GM18498 (cell line): ENCODE measurements at regions not wholly inside any gene's neighbourhood (a gene's known extent, or its start where the extent isn't known, plus 50 kb on each side); places are given as distances from the start of the nearest gene placed in this dataset.

Experiments used
- ATAC-seq: cut with Tn5 transposase; IDR thresholded peaks from one replicate; pipeline ENCODE4 v1.9.1; 2021; ENCODE audit warnings: mild to moderate bottlenecking, moderate library complexity; ENCODE audit not compliant: unreplicated experiment

DNA sequence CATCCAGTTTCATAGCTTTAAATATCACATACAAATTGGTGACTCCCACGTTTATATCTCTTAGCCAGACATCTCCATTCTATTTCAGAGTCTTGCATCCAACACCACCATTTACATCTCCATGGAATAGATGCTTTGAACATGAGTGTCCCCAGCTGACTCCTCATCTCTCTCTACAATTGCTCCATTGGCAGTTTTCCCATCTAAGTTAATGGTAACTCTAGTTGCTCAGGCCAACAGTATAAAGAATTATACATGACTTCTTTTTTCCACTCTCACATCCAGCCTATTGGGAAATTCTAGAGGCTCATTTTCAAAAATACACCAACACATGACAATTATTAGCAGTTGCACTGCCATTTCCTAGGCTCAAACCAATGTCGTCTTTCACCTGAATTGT lies 388.2 kb downstream of the STIM2 start:
- ATAC-seq = no peak

DNA sequence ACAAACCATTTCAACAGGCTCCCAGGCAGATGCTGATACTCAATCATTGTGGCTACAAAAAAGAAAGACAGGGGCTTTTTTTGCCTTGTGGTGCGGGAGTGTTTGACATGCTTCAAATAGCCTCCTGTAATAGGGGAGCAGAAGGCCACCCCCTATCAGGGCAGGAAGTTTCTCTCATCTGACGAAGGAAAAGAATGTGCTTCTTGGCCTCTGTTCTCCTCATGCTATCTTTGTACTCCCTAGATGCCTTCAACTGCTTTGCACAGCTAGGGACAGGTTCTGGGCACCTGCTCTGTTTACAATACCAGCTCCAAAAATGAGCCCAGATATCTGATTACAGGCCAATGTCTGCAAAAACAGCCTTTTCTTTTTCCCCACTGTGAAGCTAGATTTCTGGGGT lies 391.1 kb downstream of the STIM2 start:
- ATAC-seq = no peak

- ATAC-seq = no peak
Measured at GRCh38 chr4:27267339-27267969, 406.8 kb downstream of the STIM2 start.

DNA sequence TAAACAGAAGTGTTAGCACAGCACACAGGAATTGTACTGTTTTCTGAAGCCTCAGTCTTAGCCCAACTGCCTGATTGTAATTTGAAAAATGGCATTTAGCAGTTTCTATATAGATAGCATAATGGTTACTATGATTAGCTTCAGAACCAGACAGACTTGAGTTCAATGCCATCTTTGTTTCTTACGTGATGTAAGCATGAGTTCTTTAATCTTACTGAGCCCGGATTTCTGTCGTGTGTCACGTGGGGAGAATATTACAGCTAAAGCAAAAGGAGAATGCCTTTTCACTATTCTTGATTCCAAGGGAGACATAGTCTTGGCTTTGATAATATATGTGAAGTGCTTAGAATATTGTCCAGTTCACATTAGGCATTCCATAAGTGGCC lies 407.3 kb downstream of the STIM2 start:
- ATAC-seq = no peak

DNA sequence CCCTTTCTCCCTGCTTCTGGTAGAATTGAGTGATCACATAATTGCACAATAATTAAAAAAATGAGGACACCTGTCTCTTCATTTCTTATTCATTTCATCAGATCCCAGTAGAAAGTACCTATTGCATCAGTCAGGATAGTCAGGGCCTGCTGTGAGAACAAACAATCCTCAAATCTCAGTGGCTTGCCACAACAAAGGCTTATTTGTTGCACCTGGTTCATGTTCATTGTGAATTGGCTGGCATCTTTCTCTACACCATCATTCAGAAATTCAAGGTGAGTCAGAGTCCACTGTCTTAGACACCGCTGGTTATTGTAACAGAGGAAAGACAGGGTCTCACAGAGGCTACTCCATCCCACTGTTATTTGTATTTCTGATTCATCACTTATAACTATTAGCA lies 409.8 kb downstream of the STIM2 start:
- ATAC-seq = no peak

GRCh38 chr4:27271555-27271954 lies 410.9 kb downstream of the STIM2 start:
- no peak for ATAC-seq

- no peak for ATAC-seq
Measured at GRCh38 chr4:27272217-27272616, 411.6 kb downstream of the STIM2 start.

GRCh38 chr4:27276307-27277073 lies 415.8 kb downstream of the STIM2 start:
- ATAC-seq = no peak

GRCh38 chr4:27278615-27279375 lies 418.2 kb downstream of the STIM2 start:
- no peak for ATAC-seq

DNA sequence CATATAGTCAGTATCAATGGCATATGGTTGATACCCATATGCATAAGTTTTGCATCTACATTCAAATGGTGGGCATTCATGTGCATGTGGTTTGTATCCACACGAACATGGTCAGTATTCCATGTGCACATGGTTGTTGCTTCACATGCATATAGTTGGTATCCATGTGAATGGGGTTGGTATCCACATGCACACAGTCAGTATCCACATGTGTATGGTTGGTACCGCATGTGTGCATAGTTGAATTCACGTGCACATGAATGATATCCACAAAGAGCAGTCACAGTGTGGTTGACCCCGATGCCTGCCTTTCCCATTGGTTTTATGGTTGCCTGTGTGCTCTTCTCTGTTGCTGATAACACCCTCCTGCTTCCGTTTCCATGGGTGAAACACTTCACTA lies 427.9 kb downstream of the STIM2 start:
- no peak for ATAC-seq

DNA sequence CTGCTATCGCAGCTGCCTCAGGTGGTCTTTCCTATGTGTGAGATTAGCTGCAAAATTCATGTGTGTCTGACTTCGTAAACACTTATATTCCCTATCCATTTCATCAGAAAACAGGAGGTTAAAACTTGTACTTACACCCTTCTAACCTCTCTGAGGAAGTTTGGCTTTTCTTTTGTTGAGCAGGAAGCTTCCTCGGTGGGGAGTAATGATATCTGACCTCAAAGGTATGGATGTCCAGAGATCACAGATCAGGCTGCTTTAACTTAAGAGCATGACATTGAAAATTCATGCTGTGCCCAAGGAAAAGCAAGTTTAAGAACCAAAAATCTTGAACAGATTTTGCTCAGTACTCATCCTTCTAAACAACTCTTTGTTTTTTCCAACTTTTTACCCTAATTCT lies 429.1 kb downstream of the STIM2 start:
- no peak for ATAC-seq

GRCh38 chr4:27293831-27294230 lies 433.2 kb downstream of the STIM2 start:
- ATAC-seq = no peak

DNA sequence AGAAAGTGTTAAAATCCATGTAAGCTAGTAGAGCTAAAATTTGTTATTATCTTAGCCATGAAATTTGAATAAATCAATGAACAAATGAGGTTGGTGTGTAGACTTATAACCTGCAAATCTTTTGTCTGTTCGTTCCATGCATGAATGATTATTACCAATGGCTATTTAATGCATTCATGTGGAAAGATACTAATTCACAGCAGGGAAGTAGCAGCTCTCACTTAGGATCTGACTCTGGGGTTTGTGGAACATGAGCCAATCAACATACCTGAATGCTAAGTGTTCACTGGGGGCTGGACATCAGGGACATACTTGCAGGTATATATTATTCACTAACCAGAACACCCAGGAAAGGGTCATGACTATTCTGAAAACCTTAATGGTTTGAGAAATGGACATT lies 444.1 kb downstream of the STIM2 start:
- no peak for ATAC-seq

DNA sequence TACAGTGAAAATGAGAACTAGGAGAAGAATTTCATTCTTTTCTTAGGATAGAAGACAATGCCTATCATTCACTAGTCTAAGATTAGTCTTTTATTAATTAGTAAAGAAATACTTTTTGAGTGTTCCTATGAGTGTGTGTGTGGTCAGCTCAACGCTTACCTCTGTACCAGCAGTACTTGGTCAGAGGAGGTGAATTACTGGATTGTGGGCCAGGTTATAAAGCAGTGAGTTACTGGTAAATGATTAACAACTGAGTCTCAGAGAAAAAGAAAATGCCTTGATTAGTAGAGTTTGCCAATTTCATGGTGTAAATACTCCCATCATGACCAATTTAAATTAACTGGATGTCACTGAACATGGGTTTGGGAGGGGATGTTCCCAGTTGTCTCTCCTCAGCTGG lies 444.6 kb downstream of the STIM2 start:
- no peak for ATAC-seq

GRCh38 chr4:27308379-27308778 lies 447.7 kb downstream of the STIM2 start:
- no peak for ATAC-seq

DNA sequence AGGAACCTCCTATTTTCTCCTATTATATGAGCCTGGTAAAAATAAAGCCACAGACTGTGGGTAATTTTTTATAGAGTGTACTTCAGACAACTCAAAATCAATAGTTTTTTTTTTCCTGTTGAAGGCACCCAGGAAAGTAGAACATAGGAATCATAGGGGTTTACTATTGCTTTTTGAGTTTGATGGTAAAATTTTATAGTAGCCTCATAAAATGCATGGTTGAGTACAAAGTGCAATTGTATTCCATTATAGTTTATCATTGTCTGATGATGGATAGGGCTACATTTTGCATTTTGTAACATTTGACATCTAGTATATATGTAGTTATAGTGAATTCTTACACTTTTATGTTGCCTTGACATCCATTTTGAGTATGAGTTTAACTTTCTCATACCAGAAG lies 455.0 kb downstream of the STIM2 start:
- no peak for ATAC-seq

- no peak for ATAC-seq
Measured at GRCh38 chr4:27316176-27316575, 455.5 kb downstream of the STIM2 start.

DNA sequence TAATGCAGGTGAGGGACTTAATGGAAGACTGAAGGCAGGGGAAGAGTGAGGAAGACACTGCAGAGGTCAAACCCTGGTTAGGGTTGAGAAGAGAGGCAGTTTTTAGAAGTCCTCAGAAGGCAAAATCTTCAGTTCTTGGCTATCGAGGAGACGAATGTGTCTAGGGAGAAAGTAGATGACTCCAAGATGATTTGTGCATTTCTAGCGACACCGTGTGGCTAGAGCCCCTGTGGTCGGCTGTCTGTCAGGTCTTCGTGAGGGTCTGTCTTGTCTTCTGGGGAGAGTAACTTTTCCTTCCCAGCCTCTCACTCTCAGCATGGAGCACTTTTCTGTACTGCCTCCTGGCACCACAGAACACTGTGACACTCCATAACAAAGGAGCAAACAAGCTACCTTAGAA lies 458.1 kb downstream of the STIM2 start:
- ATAC-seq = peak; percentile 50

- no peak for ATAC-seq
Measured at GRCh38 chr4:27326991-27327390, 466.4 kb downstream of the STIM2 start.

GRCh38 chr4:27327421-27328181 lies 467.0 kb downstream of the STIM2 start:
- no peak for ATAC-seq

GRCh38 chr4:27338530-27338929 lies 477.9 kb downstream of the STIM2 start:
- ATAC-seq = no peak
